GM18951 (cell line): ENCODE measurements at regions not wholly inside any gene's neighbourhood (a gene's known extent, or its start where the extent isn't known, plus 50 kb on each side); places are given as distances from the start of the nearest gene placed in this dataset.

ENCODE experiments used
- POLR2A ChIP-seq: IDR thresholded peaks from 4 replicates; pipeline ENCODE4 v1.6.1; 2011; ENCODE audit warnings: mild to moderate bottlenecking; ENCODE audit not compliant: insufficient read length, insufficient read depth; ENCODE audit errors: extremely low read depth
- in situ Hi-C: fragments of 300-500 bp; cut with MboI; formaldehyde crosslinking; loops from one replicate; pipeline ENCODE4 v1.12.0; 2022; ENCODE audit warnings: low sequenced_read_pairs, mixed read lengths, inconsistent platforms; ENCODE audit not compliant: unreplicated experiment

- in situ Hi-C loops = no loop called here
- no peak for TF ChIP-seq POLR2A
These were observed 190.7 kb upstream of the KIRREL3 start for GRCh38 chr11:127191261-127191660.

GRCh38 chr11:127182586-127183203 lies 182.1 kb upstream of the KIRREL3 start:
- in situ Hi-C loops = no loop called here
- no peak for TF ChIP-seq POLR2A

DNA sequence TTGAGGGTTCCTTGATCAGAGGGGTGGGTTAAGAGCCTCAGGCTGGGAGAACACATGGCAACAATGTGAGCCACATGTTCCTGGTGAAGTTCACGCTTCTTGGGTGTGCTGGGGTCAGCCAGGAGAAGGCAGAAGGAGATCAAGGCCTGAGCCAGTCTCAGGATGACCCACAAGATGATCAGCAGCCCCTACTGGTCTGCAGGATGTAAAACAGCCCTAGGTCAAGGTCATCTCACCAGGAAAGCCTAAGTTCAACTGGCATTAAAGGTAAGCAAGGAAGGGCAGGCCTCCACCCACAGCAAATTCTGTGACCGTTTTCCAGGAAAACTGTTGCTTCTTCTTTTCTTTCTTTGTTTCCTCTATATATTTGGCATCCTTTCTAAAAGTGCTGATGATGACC lies 156.7 kb upstream of the KIRREL3 start:
- no peak for TF ChIP-seq POLR2A
- in situ Hi-C loops = no loop called here

- in situ Hi-C loops = no loop called here
- no peak for TF ChIP-seq POLR2A
These were observed 148.8 kb upstream of the KIRREL3 start for GRCh38 chr11:127149410-127149809.

DNA sequence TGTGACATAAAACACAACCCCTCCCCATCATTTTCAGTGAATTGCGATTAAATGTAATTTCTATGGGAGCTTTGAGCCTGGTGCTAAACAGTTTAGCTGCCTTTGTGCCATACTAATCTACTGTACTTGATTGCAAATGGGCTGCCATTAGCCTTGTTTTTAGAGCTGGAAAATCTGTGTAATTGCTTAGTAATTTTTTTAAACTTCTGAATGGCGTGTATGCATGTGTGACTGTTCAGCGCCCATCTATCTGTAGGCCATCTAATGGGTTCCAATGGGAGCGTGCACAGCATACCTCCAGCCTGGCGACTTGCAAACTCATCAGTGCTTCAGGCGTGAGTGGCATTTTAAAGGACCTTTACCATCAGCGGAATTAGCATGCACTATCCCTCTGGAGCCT lies 142.7 kb upstream of the KIRREL3 start:
- in situ Hi-C loops = no loop called here
- TF ChIP-seq POLR2A = no peak

DNA sequence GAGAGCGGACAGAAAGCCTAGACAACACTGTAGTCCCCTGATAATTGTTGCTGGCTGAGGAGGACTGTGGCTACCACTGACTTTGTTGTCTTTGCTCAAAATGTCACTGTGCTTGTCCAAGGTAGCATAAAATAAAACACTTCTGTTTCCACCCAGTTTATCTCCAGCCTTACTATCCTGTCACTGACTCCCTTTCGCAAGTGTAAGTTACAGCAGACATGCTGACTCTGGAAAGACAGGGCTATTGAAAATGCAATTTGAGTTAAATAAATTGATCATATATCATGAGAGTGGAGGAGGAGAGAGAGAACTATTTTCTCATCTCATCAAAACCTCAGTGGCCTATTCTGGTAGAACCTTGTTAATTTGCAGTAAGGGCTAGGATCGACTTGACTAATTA lies 138.0 kb upstream of the KIRREL3 start:
- in situ Hi-C loops = no loop called here
- TF ChIP-seq POLR2A = no peak

- in situ Hi-C loops = no loop called here
- TF ChIP-seq POLR2A = no peak
These were observed 137.3 kb upstream of the KIRREL3 start for GRCh38 chr11:127137771-127138280.

- in situ Hi-C loops = no loop called here
These were observed 135.9 kb upstream of the KIRREL3 start for GRCh38 chr11:127136438-127136837.

DNA sequence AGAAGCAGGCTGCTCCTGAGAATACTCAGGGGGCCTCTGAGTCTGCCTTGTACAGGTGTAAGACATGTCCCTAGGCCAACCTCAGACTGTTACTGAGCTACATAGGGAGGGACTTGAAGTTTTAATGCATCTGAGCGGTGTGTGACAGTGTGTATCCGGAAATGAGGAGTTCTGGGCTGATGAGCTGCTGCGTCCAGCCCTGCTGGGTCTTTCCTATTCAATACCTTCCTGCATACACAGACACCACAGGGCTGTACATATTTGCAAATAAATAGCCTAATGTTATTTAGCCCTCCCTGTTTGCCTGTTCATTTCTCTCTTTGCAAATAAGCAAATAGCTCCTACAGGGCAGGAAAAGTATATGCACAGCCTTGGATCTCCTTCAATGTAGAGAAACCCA lies 134.7 kb upstream of the KIRREL3 start:
- TF ChIP-seq POLR2A = no peak
- in situ Hi-C loops = no loop called here

More at GRCh38 chr11:127136438-127136837, 135.9 kb upstream of the KIRREL3 start:
- TF ChIP-seq POLR2A = no peak

- TF ChIP-seq POLR2A = no peak
- in situ Hi-C loops = no loop called here
These were observed 132.5 kb upstream of the KIRREL3 start for GRCh38 chr11:127133061-127133460.

- no peak for TF ChIP-seq POLR2A
- in situ Hi-C loops = no loop called here
These were observed 129.8 kb upstream of the KIRREL3 start for GRCh38 chr11:127130321-127130720.

GRCh38 chr11:127126986-127127385 lies 126.4 kb upstream of the KIRREL3 start:
- in situ Hi-C loops = no loop called here
- TF ChIP-seq POLR2A = no peak

GRCh38 chr11:127119356-127119755 lies 118.8 kb upstream of the KIRREL3 start:
- in situ Hi-C loops = no loop called here
- TF ChIP-seq POLR2A = no peak

GRCh38 chr11:127118811-127119210 lies 118.2 kb upstream of the KIRREL3 start:
- in situ Hi-C loops = no loop called here
- TF ChIP-seq POLR2A = no peak

GRCh38 chr11:127117231-127117739 lies 116.7 kb upstream of the KIRREL3 start:
- in situ Hi-C loops = no loop called here
- TF ChIP-seq POLR2A = no peak

GRCh38 chr11:127115844-127116243 lies 115.3 kb upstream of the KIRREL3 start:
- TF ChIP-seq POLR2A = no peak
- in situ Hi-C loops = no loop called here
